PFSK-1 (cell line): ENCODE measurements at regions not wholly inside any gene's neighbourhood (a gene's known extent, or its start where the extent isn't known, plus 50 kb on each side); places are given as distances from the start of the nearest gene placed in this dataset.

Experiments used
- POLR2AphosphoS5 ChIP-seq: IDR thresholded peaks from 2 replicates; pipeline ENCODE4 v1.6.1; 2012; ENCODE audit warnings: low read depth, mild to moderate bottlenecking, control low read depth, low read length, moderate library complexity
- SIN3A ChIP-seq: IDR thresholded peaks from 2 replicates; pipeline ENCODE4 v1.6.1; 2012; ENCODE audit warnings: mild to moderate bottlenecking, low read length, moderate library complexity, borderline replicate concordance; ENCODE audit not compliant: insufficient read depth
- TAF1 ChIP-seq: IDR thresholded peaks from 2 replicates; pipeline ENCODE4 v1.6.1; 2012; ENCODE audit warnings: low read length, control low read depth, borderline replicate concordance; ENCODE audit not compliant: insufficient read depth
- TF ChIP-seq, protein P1 (sequence below), 2 experiments: IDR thresholded peaks; 2 replicates each; pipeline versions ENCODE4 v1.6.1 to v1.8.0; 2011 to 2012; ENCODE audit warnings: low read depth in 2 of 2, low read length in 2 of 2, control low read depth in 1 of 2, inconsistent platforms in 1 of 2, mild to moderate bottlenecking in 1 of 2, moderate library complexity in 1 of 2; ENCODE audit not compliant: insufficient read depth in 1 of 2

DNA sequence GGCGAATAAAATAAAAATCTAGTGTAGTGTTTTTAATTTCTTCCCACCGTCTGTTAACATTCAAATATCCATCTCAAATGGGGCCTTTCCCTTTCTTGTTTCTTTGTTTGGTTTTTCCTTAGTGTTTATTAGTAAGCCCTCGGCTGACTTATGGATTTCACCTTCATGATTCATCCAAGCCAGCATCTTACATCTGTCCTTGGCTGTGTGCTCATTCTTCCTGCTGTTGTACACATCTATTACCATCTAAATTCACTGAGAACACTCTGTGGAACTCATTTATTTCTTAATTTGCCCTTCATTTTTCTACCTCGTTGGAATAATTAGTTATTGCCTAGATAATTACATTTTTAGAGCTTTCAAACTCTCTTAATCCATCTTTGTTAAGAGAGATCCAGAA lies 84.9 kb downstream of the SPCS3 start:
- TF ChIP-seq POLR2AphosphoS5 (no peak), TAF1 (no peak), SIN3A (no peak)
- TF ChIP-seq, protein P1, sequence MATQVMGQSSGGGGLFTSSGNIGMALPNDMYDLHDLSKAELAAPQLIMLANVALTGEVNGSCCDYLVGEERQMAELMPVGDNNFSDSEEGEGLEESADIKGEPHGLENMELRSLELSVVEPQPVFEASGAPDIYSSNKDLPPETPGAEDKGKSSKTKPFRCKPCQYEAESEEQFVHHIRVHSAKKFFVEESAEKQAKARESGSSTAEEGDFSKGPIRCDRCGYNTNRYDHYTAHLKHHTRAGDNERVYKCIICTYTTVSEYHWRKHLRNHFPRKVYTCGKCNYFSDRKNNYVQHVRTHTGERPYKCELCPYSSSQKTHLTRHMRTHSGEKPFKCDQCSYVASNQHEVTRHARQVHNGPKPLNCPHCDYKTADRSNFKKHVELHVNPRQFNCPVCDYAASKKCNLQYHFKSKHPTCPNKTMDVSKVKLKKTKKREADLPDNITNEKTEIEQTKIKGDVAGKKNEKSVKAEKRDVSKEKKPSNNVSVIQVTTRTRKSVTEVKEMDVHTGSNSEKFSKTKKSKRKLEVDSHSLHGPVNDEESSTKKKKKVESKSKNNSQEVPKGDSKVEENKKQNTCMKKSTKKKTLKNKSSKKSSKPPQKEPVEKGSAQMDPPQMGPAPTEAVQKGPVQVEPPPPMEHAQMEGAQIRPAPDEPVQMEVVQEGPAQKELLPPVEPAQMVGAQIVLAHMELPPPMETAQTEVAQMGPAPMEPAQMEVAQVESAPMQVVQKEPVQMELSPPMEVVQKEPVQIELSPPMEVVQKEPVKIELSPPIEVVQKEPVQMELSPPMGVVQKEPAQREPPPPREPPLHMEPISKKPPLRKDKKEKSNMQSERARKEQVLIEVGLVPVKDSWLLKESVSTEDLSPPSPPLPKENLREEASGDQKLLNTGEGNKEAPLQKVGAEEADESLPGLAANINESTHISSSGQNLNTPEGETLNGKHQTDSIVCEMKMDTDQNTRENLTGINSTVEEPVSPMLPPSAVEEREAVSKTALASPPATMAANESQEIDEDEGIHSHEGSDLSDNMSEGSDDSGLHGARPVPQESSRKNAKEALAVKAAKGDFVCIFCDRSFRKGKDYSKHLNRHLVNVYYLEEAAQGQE (IDR thresholded peaks at IDR 0.05; ENCODE audit: insufficient read depth in 1 of 2, low read depth in 2 of 2, low read length in 2 of 2), result no peak
